Caco-2 (cell line): ENCODE measurements at regions not wholly inside any gene's neighbourhood (a gene's known extent, or its start where the extent isn't known, plus 50 kb on each side); places are given as distances from the start of the nearest gene placed in this dataset.
"Not testable (repeated sequence)": the region's sequence is repeated elsewhere in the genome, so short reads cannot be mapped to it uniquely, and the experiment has no call there.

ENCODE experiments used
- BruUV-seq: library from RNA; stranded (reverse); fragments of 400-500 nt; replicated peaks from 2 replicates; lab custom pipeline; 2021; lab: Mats Ljungman, UMichigan
- CTCF ChIA-PET: fragments of 300-600 bp; sonication (Branson Sonifier 250); formaldehyde crosslinking; loops from one replicate; lab custom pipeline; 2022; ENCODE audit warnings: antibody characterized with exemption; lab: Charles Lee
- POLR2A ChIA-PET: fragments of 300-600 bp; sonication (Branson Sonifier 250); formaldehyde crosslinking; loops from one replicate; lab custom pipeline; 2022; ENCODE audit warnings: antibody characterized with exemption; lab: Charles Lee
- DNase-seq, 2 experiments: peaks; one replicate each; pipeline versions ENCODE4 v3.0.0 to v3.0.0-alpha.2; 2020 to 2022
- H3K27me3 ChIP-seq: replicated peaks from 2 replicates; pipeline ENCODE4 v1.6.0; 2011; ENCODE audit warnings: low read length; ENCODE audit not compliant: control insufficient read depth, insufficient read depth
- H3K36me3 ChIP-seq: 2 replicates; pipeline ENCODE4 v1.5.1; 2011; ENCODE audit warnings: low read length; ENCODE audit not compliant: control insufficient read depth, insufficient read depth
- H3K4me1 ChIP-seq: fragments of 250-450 bp; sonication (Bioruptor Pico); 2 replicates; pipeline ENCODE4 v1.5.1; 2020; ENCODE audit warnings: mild to moderate bottlenecking
- H3K4me3 ChIP-seq: 2 replicates; pipeline ENCODE4 v1.5.1; 2011; ENCODE audit warnings: low read depth, mild to moderate bottlenecking, control low read depth, low read length
- H3K9me3 ChIP-seq: fragments of 250-450 bp; sonication (Bioruptor Pico); 2 replicates; pipeline ENCODE4 v1.5.1; 2020; ENCODE audit warnings: mild to moderate bottlenecking, moderate library complexity
- H3K27ac Mint-ChIP-seq: one replicate; pipeline ENCODE4 v1.8.0; 2022; ENCODE audit warnings: mixed read lengths; ENCODE audit not compliant: unreplicated experiment
- H3K27me3 Mint-ChIP-seq: one replicate; pipeline ENCODE4 v1.8.0; 2022; ENCODE audit warnings: mixed read lengths; ENCODE audit not compliant: insufficient read depth, unreplicated experiment
- H3K36me3 Mint-ChIP-seq: one replicate; pipeline ENCODE4 v1.8.0; 2022; ENCODE audit warnings: mild to moderate bottlenecking, mixed read lengths; ENCODE audit not compliant: insufficient read depth, unreplicated experiment
- H3K4me1 Mint-ChIP-seq: one replicate; pipeline ENCODE4 v1.8.0; 2022; ENCODE audit warnings: low read depth, mixed read lengths; ENCODE audit not compliant: unreplicated experiment
- H3K4me3 Mint-ChIP-seq: one replicate; pipeline ENCODE4 v1.8.0; 2022; ENCODE audit warnings: mild to moderate bottlenecking, moderate library complexity, mixed read lengths; ENCODE audit not compliant: unreplicated experiment
- H3K9me3 Mint-ChIP-seq: one replicate; pipeline ENCODE4 v1.8.0; 2022; ENCODE audit warnings: mixed read lengths; ENCODE audit not compliant: unreplicated experiment
- intact Hi-C: fragments of 100-400 bp; cut with micrococcal nuclease; formaldehyde crosslinking; loops from one replicate; pipeline ENCODE4 v1.10.0; 2022; ENCODE audit not compliant: unreplicated experiment

DNA sequence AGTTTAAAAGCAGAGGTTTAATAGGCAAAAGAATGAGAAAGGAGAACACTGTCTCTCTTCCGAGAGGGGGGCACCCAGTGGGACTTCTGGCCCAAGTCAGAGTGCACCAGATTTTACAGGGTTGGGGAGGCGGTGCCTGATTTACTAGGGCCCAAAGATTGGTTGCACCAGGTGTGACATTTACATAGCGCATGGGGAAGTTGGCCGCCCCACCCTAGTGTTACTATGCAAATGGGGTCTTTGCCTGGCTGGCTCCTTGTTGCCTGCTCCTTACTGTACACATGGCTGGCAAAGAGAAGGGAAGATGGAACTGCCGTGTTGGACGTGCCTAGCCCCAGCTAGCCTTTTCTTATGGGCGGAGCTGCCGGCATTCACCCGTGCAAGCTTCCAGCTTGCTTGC, 118.8 kb downstream of the NPIPA8 start:
- POLR2A ChIA-PET, H3K27me3 ChIP-seq, H3K4me3 Mint-ChIP-seq, H3K36me3 ChIP-seq, H3K4me1 ChIP-seq, intact Hi-C loops, H3K27me3 Mint-ChIP-seq, H3K9me3 Mint-ChIP-seq, BruUV-seq, H3K4me3 ChIP-seq, H3K9me3 ChIP-seq, H3K27ac Mint-ChIP-seq, DNase-seq, CTCF ChIA-PET, H3K4me1 Mint-ChIP-seq, H3K36me3 Mint-ChIP-seq: not testable (repeated sequence)

DNA sequence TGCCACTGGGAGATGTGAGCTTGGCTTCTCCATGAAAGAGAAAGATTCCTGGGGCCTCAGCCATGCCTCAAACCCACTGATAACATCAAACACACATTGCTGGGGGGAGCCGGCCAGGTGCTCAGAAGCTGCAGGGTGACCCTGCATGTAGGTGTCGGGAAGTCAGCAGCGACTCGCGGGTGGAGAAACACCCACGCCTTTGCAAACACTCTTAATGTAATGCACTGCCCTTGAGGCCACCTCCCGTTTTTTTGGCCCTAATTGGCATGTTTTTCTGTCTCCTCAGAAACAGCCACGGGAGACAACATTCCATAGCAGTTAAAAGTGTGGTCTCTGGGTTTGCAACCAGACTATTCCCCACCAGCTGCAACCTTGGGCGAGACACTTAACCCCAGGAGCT, 119.7 kb downstream of the NPIPA8 start:
- H3K27me3 Mint-ChIP-seq, H3K9me3 ChIP-seq, H3K4me1 ChIP-seq, CTCF ChIA-PET, H3K27ac Mint-ChIP-seq, H3K4me1 Mint-ChIP-seq, H3K27me3 ChIP-seq, BruUV-seq, H3K4me3 ChIP-seq, POLR2A ChIA-PET, H3K36me3 ChIP-seq, DNase-seq, H3K9me3 Mint-ChIP-seq, intact Hi-C loops, H3K4me3 Mint-ChIP-seq, H3K36me3 Mint-ChIP-seq: not testable (repeated sequence)

DNA sequence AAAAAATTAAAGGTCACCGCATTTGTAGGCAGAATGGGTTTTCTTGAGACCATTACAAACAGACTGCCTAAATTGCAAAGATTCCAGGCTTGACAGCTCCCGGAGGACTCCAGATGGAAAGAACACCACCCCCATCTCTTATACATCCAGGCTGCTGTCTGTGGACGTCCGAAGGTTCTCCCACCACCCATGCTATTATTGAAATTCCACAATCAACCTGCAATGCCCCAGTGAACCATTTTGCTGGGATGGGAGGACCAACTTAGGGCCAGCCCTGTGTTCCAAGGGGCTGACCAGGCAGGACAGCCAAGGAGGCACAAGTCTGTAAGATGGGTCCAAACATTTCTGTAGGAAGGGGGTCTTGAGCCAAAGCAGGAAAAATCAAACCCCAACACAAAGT, 122.7 kb downstream of the NPIPA8 start:
- POLR2A ChIA-PET, BruUV-seq: not testable (repeated sequence)

DNA sequence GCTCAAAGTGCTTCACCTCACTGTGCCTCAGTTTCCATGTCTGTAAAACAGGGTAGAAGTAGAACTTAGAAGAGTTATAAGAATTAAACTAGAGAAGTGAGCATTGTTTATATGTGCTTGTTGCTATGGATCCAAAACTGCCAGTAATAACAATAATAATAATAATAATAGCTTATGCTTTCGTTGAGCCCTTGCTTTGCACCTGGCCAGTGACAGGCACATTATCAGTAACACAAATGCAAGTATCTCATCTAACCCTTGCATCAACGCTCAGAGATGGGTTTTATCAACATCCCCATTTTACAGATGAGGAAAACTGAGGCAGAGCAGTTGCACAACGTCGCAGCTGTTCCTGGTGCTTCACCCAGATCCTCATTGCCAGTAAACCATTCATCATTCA, 125.0 kb downstream of the NPIPA8 start:
- H3K36me3 ChIP-seq, H3K27me3 Mint-ChIP-seq, H3K9me3 Mint-ChIP-seq, H3K36me3 Mint-ChIP-seq, H3K27me3 ChIP-seq, H3K4me3 Mint-ChIP-seq, H3K9me3 ChIP-seq, intact Hi-C loops, DNase-seq, H3K4me3 ChIP-seq, BruUV-seq, H3K27ac Mint-ChIP-seq, H3K4me1 Mint-ChIP-seq, POLR2A ChIA-PET, H3K4me1 ChIP-seq, CTCF ChIA-PET: not testable (repeated sequence)

More for the DNA sequence above, 122.7 kb downstream of the NPIPA8 start:
- H3K9me3 Mint-ChIP-seq, H3K27me3 ChIP-seq, H3K4me1 Mint-ChIP-seq, H3K9me3 ChIP-seq, H3K36me3 ChIP-seq, DNase-seq, H3K27ac Mint-ChIP-seq, intact Hi-C loops, H3K4me3 Mint-ChIP-seq, H3K4me1 ChIP-seq, CTCF ChIA-PET, H3K27me3 Mint-ChIP-seq, H3K36me3 Mint-ChIP-seq, H3K4me3 ChIP-seq: not testable (repeated sequence)

DNA sequence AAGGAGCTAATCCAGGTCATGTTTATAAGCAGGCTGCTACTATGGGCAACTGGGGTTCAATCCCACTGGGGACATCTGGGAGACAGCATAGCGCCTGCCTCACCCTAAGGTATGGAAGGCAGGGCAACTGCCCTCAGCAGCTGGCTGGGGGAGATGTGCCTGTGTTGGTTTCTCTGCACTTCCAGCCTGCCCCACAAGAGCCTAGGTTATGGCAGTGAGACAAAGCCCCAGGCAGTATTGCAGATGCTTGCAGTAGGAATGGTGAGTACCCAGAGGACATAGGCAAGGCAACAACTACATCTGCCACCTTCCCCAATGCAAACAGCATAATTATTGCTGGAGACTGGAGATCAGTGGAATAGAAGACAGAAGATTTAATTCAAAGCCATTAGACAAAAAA, 131.8 kb downstream of the NPIPA8 start:
- H3K36me3 ChIP-seq, H3K4me3 ChIP-seq, H3K27me3 ChIP-seq, intact Hi-C loops, H3K4me1 Mint-ChIP-seq, H3K9me3 ChIP-seq, H3K4me1 ChIP-seq, H3K27ac Mint-ChIP-seq, H3K4me3 Mint-ChIP-seq, CTCF ChIA-PET, H3K9me3 Mint-ChIP-seq, BruUV-seq, H3K36me3 Mint-ChIP-seq, H3K27me3 Mint-ChIP-seq, POLR2A ChIA-PET, DNase-seq: not testable (repeated sequence)

DNA sequence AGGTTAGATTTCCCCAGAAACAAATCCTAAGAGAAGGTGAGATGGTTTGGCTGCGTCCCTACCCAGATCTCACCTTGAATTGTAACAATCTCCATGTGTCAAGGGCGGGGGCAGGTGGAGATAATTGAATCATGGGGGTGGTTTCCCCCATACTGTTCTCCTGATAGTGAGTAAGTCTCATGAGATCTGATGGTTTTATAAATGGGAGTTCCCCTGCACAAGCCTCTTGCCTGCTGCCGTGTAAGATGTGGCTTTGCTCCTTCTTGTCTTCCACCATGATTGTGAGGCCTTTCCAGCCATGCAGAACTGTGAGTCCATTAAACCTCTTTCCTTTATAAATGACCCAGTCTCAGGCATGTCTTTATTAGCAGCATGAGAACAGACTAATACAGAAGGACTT, 132.2 kb downstream of the NPIPA8 start:
- H3K9me3 ChIP-seq, H3K36me3 Mint-ChIP-seq, H3K4me3 ChIP-seq, CTCF ChIA-PET, H3K27me3 ChIP-seq, H3K4me1 Mint-ChIP-seq, H3K27ac Mint-ChIP-seq, H3K4me1 ChIP-seq, BruUV-seq, H3K4me3 Mint-ChIP-seq, H3K27me3 Mint-ChIP-seq, H3K9me3 Mint-ChIP-seq, H3K36me3 ChIP-seq, intact Hi-C loops, DNase-seq, POLR2A ChIA-PET: not testable (repeated sequence)

DNA sequence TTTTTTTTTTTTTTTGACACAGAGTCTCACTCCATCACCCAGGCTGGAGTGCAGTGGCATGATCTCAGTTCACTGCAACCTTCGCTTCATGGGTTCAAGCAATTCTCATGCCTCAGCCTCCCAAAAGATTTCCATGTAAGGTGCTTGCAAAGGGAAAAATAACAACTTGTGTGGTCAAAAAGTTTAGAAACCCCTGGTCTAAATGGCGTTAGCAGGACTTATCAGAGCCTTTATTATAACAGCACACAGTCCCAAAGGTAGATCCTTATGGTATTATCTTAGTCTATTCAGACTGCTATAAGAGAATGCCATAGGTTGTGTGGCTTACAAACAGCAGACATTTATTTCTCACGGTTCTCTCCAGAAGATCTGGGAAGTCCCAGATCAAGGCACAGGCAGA, 135.0 kb downstream of the NPIPA8 start:
- intact Hi-C loops, H3K27me3 ChIP-seq, H3K4me3 Mint-ChIP-seq, POLR2A ChIA-PET, BruUV-seq, H3K9me3 Mint-ChIP-seq, H3K36me3 Mint-ChIP-seq, CTCF ChIA-PET, H3K9me3 ChIP-seq, DNase-seq, H3K4me1 Mint-ChIP-seq, H3K27me3 Mint-ChIP-seq, H3K4me3 ChIP-seq, H3K36me3 ChIP-seq, H3K4me1 ChIP-seq, H3K27ac Mint-ChIP-seq: not testable (repeated sequence)
